K562 (cell line): ENCODE measurements at regions not wholly inside any gene's neighbourhood (a gene's known extent, or its start where the extent isn't known, plus 50 kb on each side); places are given as distances from the start of the nearest gene placed in this dataset.

Source experiments
- ATAC-seq: fragments of 200-7000 bp; cut with Tn5 transposase; 3 replicates; pipeline ENCODE4 v1.9.1; 2020; ENCODE audit warnings: moderate library complexity
- BruUV-seq: library from RNA; stranded (reverse); fragments of 400-500 nt; replicated peaks from 2 replicates; lab custom pipeline; 2021; lab: Mats Ljungman, UMichigan
- CTCF ChIA-PET: fragments of 300-600 bp; formaldehyde crosslinking; extraction: SDS; loops from one replicate; lab custom pipeline; 2021; ENCODE audit warnings: low intra/inter-chr PET ratio; lab: Yijun Ruan, JAX
- POLR2A ChIA-PET: fragments of 300-600, 350-650 bp; sonication (Branson Sonifier 250); formaldehyde crosslinking; extraction: SDS; loops from one replicate; lab custom pipeline; 2021; ENCODE audit warnings: antibody characterized with exemption, inconsistent platforms; lab: Yijun Ruan, JAX
- DNase-seq, 4 experiments: peaks; one replicate each; pipeline versions ENCODE4 v3.0.0 to v3.0.0-alpha.2; 2011 to 2018; ENCODE audit warnings: low spot score in 3 of 4, mixed read lengths in 3 of 4; ENCODE audit errors: extremely low read depth in 1 of 4
- FAIRE-seq: peaks from 2 replicates; lab custom pipeline; 2011; peaks lifted over from hg19 to GRCh38; lab: Jason Lieb, UNC
- H2AFZ ChIP-seq: 2 replicates; pipeline ENCODE4 v1.6.0; 2011; ENCODE audit warnings: low read depth, low read length, control low read depth, inconsistent platforms
- H3K27ac ChIP-seq: fragments of 200-600 bp; 3 replicates; pipeline ENCODE4 v1.8.0; 2011; ENCODE audit warnings: low read depth, mild to moderate bottlenecking, control low read depth, inconsistent platforms, low read length, moderate library complexity, mixed read lengths; ENCODE audit errors: extremely low read depth
- H3K27me3 ChIP-seq, 2 experiments: fragments of 300-600 bp in 1 of 2; 2 replicates in 1 of 2; 3 replicates in 1 of 2; pipeline versions ENCODE4 v1.6.0 to v1.8.0; 2011; ENCODE audit warnings: inconsistent platforms in 2 of 2, low read length in 2 of 2, mild to moderate bottlenecking in 1 of 2, mixed read lengths in 1 of 2, moderate library complexity in 1 of 2; ENCODE audit not compliant: control insufficient read depth in 2 of 2, insufficient read depth in 2 of 2
- H3K36me3 ChIP-seq: fragments of 300-600 bp; 3 replicates; pipeline ENCODE4 v1.8.0; 2011; ENCODE audit warnings: mild to moderate bottlenecking, low read length, inconsistent platforms; ENCODE audit not compliant: control insufficient read depth, insufficient read depth
- H3K4me1 ChIP-seq, 2 experiments: fragments of 200-600 bp in 1 of 2; replicated peaks in 1 of 2; 2 replicates in 1 of 2; 3 replicates in 1 of 2; pipeline versions ENCODE4 v1.5.1 to v1.8.0; 2011; ENCODE audit warnings: inconsistent platforms in 2 of 2, low read length in 2 of 2, mild to moderate bottlenecking in 1 of 2, mixed read lengths in 1 of 2, moderate library complexity in 1 of 2; ENCODE audit not compliant: control insufficient read depth in 2 of 2, insufficient read depth in 2 of 2
- H3K4me2 ChIP-seq: 2 replicates; pipeline ENCODE4 v1.6.1; 2011; ENCODE audit warnings: low read length, control low read depth, inconsistent platforms, mixed read lengths; ENCODE audit not compliant: insufficient read depth
- H3K4me3 ChIP-seq: fragments of 200-600 bp; sonication (generic), shearing (Covaris generic); 2 replicates; pipeline ENCODE4 v1.5.1; 2016; ENCODE audit warnings: control low read depth, inconsistent platforms
- H3K79me2 ChIP-seq: fragments of 200-600 bp; 3 replicates; pipeline ENCODE4 v1.8.0; 2011; ENCODE audit warnings: low read length, inconsistent platforms; ENCODE audit not compliant: control insufficient read depth, insufficient read depth
- H3K9ac ChIP-seq, 2 experiments: 2 replicates each; pipeline versions ENCODE4 v1.6.0 to v1.6.1; 2011; ENCODE audit warnings: low read depth in 2 of 2, low read length in 2 of 2, control low read depth in 1 of 2, inconsistent platforms in 1 of 2, mild to moderate bottlenecking in 1 of 2, mixed read lengths in 1 of 2; ENCODE audit not compliant: insufficient read depth in 1 of 2
- H3K9me1 ChIP-seq: one replicate; pipeline ENCODE4 v1.6.0; 2011; ENCODE audit warnings: inconsistent platforms, mild to moderate bottlenecking, low read length, moderate library complexity; ENCODE audit not compliant: control insufficient read depth, insufficient read depth
- H3K9me3 ChIP-seq: replicated peaks from 2 replicates; pipeline ENCODE4 v1.5.1; 2011; ENCODE audit warnings: low read depth, low read length, inconsistent platforms; ENCODE audit not compliant: control insufficient read depth, insufficient read depth
- H4K20me1 ChIP-seq: replicated peaks from 2 replicates; pipeline ENCODE4 v1.6.1; 2011; ENCODE audit warnings: low read length, inconsistent platforms, mixed read lengths; ENCODE audit not compliant: control insufficient read depth, insufficient read depth
- CREM ChIP-seq: IDR thresholded peaks from 2 replicates; pipeline ENCODE4 v1.6.1; 2014; ENCODE audit warnings: antibody characterized with exemption, low read depth
- FOXK1 ChIP-seq: sonication (generic); formaldehyde crosslinking; IDR thresholded peaks from 2 replicates; pipeline ENCODE4 v1.8.0; 2022; ENCODE audit warnings: missing genetic modification reagents, mild to moderate bottlenecking, borderline replicate concordance
- HDGF ChIP-seq: fragments of 450-650 bp; IDR thresholded peaks from 2 replicates; pipeline ENCODE4 v1.6.1; 2016
- MTA1 ChIP-seq: fragments of 450-650 bp; IDR thresholded peaks from 2 replicates; pipeline ENCODE4 v1.6.1; 2017; ENCODE audit warnings: borderline replicate concordance
- RUNX1 ChIP-seq: sonication (generic); IDR thresholded peaks from 2 replicates; pipeline ENCODE4 v1.6.1; 2016; ENCODE audit warnings: antibody characterized with exemption, low read depth
- ZNF23 ChIP-seq: fragments of 250-450 bp; sonication (Bioruptor Pico); IDR thresholded peaks from 2 replicates; pipeline ENCODE4 v1.4.0; 2020; ENCODE audit warnings: mild to moderate bottlenecking
- ZNF274 ChIP-seq: IDR thresholded peaks from 2 replicates; pipeline ENCODE4 v1.6.1; 2011; ENCODE audit warnings: low read depth, mild to moderate bottlenecking, low read length, moderate library complexity, borderline replicate concordance
- ZNF436 ChIP-seq: fragments of 250-450, 450-650 bp; sonication (Bioruptor Pico); formaldehyde crosslinking; IDR thresholded peaks from 2 replicates; pipeline ENCODE4 v1.7.0; 2020; ENCODE audit warnings: mild to moderate bottlenecking
- WGBS: fragments of 100-300 bp; shearing (Covaris generic); methylation state at CpG from one replicate; pipeline ENCODE4 v1.1.6; 2016; ENCODE audit warnings: low coverage, mixed read lengths; ENCODE audit not compliant: insufficient coverage; ENCODE audit errors: missing lambda C conversion rate; 5-methylcytosine and 5-hydroxymethylcytosine counted together
- in situ Hi-C: fragments of 300-500 bp; cut with MboI; formaldehyde crosslinking; loops from 4 replicates; pipeline ENCODE4 v1.15.0; 2018; ENCODE audit warnings: inconsistent platforms, mixed read lengths
- intact Hi-C: fragments of 100-400 bp; cut with micrococcal nuclease; formaldehyde crosslinking; loops from 2 replicates; pipeline ENCODE4 v1.14.2; 2022
- TF ChIP-seq, protein P1 (sequence below): sonication (generic); formaldehyde crosslinking; IDR thresholded peaks from 2 replicates; pipeline ENCODE4 v1.4.0; 2020; ENCODE audit warnings: mild to moderate bottlenecking, missing genetic modification reagents
- TF ChIP-seq, protein P2 (sequence below): sonication (generic); formaldehyde crosslinking; IDR thresholded peaks from 2 replicates; pipeline ENCODE4 v1.8.0; 2022; ENCODE audit warnings: missing genetic modification reagents, mild to moderate bottlenecking, borderline replicate concordance
- TF ChIP-seq, protein P3 (sequence below): sonication (generic); formaldehyde crosslinking; IDR thresholded peaks from 2 replicates; pipeline ENCODE4 v1.8.0; 2022; ENCODE audit warnings: mild to moderate bottlenecking, missing genetic modification reagents
- TF ChIP-seq, protein P4 (sequence below), 3 experiments: fragments of 200-800 bp in 1 of 3; fragments of 250-450 bp in 1 of 3; fragments of 450-650 bp in 1 of 3; sonication (Bioruptor Pico) in 1 of 3; sonication (Bioruptor generic) in 1 of 3; formaldehyde crosslinking in 1 of 3; IDR thresholded peaks; 2 replicates each; pipeline versions ENCODE4 v1.6.1 to v1.8.0; 2016 to 2022; ENCODE audit warnings: mild to moderate bottlenecking in 2 of 3, missing genetic modification characterization in 2 of 3, missing compliant biosample characterization in 1 of 3, moderate library complexity in 1 of 3

DNA sequence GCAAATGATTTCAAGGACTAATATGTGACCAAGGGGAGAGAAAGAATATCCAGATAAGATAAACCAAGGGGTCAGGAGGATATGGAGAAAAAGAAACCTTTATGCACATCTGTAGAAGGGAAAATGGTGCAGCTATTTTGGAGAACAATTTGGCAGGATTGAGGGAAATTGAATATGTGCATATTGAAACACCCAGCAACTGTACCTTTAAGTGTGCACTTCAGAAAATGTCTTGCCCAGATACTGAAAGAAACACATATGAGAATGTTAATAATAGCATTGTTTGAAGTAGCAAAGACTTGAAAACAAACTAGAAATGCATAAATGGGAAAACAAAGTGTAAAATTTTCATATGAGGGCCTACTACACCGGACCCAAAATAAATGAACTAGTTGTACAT is 599.6 kb downstream of the PSAT1 start (continued):
- TF ChIP-seq, protein P1, sequence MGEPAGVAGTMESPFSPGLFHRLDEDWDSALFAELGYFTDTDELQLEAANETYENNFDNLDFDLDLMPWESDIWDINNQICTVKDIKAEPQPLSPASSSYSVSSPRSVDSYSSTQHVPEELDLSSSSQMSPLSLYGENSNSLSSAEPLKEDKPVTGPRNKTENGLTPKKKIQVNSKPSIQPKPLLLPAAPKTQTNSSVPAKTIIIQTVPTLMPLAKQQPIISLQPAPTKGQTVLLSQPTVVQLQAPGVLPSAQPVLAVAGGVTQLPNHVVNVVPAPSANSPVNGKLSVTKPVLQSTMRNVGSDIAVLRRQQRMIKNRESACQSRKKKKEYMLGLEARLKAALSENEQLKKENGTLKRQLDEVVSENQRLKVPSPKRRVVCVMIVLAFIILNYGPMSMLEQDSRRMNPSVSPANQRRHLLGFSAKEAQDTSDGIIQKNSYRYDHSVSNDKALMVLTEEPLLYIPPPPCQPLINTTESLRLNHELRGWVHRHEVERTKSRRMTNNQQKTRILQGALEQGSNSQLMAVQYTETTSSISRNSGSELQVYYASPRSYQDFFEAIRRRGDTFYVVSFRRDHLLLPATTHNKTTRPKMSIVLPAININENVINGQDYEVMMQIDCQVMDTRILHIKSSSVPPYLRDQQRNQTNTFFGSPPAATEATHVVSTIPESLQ (CRISPR knock-in tag), result no peak
- TF ChIP-seq ZNF23 (no peak), CREM (no peak), HDGF (no peak), ZNF436 (CRISPR knock-in tag) (no peak)
- TF ChIP-seq, protein P2, sequence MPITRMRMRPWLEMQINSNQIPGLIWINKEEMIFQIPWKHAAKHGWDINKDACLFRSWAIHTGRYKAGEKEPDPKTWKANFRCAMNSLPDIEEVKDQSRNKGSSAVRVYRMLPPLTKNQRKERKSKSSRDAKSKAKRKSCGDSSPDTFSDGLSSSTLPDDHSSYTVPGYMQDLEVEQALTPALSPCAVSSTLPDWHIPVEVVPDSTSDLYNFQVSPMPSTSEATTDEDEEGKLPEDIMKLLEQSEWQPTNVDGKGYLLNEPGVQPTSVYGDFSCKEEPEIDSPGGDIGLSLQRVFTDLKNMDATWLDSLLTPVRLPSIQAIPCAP (CRISPR knock-in tag), result no peak
- TF ChIP-seq, protein P3, sequence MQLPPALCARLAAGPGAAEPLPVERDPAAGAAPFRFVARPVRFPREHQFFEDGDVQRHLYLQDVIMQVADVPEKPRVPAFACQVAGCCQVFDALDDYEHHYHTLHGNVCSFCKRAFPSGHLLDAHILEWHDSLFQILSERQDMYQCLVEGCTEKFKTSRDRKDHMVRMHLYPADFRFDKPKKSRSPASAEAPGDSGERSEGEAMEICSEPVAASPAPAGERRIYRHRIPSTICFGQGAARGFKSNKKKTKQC (CRISPR knock-in tag), result no peak
- TF ChIP-seq, all 486 proteins: peak for 0

DNA sequence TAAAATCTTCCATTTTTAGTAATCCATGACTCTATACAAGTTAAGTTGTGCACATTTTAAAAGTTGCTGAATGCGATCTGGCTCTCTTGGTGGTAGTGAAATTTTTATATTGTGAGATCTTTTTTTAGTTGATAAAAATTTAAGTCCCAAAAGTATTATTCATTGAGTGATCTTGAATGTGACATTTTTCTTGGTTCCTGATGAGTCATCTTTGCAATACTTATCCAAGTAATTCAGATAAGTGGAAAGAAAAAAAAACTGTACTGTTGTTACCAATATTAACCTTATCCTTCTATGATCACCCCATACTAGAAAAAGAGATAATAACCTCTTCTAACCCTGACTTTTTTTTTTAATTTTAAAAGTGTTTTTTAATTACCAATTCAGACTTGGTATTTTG is 601.3 kb downstream of the PSAT1 start:
- Histone ChIP-seq H3K4me1 (no peaks in the 10 kb centered on the region), H3K9ac (no peak overlapping the region), H3K79me2 (no peaks in the 10 kb centered on the region), H3K9me1 (no peaks in the 10 kb centered on the region), H4K20me1 (no peaks in the 10 kb centered on the region), H3K4me3 (no peak overlapping the region), H3K9me3 (no peaks in the 10 kb centered on the region), H3K36me3 (no peaks in the 10 kb centered on the region), H3K27ac (no peak overlapping the region), H3K4me2 (no peak overlapping the region), H2AFZ (no peak overlapping the region), H3K27me3 (no peaks in the 10 kb centered on the region)
- no peak for TF ChIP-seq ZNF274
- TF ChIP-seq, protein P4, sequence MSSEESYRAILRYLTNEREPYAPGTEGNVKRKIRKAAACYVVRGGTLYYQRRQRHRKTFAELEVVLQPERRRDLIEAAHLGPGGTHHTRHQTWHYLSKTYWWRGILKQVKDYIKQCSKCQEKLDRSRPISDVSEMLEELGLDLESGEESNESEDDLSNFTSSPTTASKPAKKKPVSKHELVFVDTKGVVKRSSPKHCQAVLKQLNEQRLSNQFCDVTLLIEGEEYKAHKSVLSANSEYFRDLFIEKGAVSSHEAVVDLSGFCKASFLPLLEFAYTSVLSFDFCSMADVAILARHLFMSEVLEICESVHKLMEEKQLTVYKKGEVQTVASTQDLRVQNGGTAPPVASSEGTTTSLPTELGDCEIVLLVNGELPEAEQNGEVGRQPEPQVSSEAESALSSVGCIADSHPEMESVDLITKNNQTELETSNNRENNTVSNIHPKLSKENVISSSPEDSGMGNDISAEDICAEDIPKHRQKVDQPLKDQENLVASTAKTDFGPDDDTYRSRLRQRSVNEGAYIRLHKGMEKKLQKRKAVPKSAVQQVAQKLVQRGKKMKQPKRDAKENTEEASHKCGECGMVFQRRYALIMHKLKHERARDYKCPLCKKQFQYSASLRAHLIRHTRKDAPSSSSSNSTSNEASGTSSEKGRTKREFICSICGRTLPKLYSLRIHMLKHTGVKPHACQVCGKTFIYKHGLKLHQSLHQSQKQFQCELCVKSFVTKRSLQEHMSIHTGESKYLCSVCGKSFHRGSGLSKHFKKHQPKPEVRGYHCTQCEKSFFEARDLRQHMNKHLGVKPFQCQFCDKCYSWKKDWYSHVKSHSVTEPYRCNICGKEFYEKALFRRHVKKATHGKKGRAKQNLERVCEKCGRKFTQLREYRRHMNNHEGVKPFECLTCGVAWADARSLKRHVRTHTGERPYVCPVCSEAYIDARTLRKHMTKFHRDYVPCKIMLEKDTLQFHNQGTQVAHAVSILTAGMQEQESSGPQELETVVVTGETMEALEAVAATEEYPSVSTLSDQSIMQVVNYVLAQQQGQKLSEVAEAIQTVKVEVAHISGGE (CRISPR knock-in tag; IDR thresholded peaks at IDR 0.05), result no peak
- no peak for TF ChIP-seq RUNX1
- no peak for TF ChIP-seq FOXK1
- no peak for TF ChIP-seq MTA1
- WGBS, result 0% methylated on average over 1 of the region's 1 CpG
- FAIRE-seq (no peak), ATAC-seq (no peak), DNase-seq (no peak)
- in situ Hi-C loops (no loop called here), intact Hi-C loops (no loop called here)
- CTCF ChIA-PET, result no interaction called here
- POLR2A ChIA-PET, result no interaction called here
- BruUV-seq, result no TSS peak
